ENCODE measurements at regions not wholly inside any gene's neighbourhood (a gene's known extent, or its start where the extent isn't known, plus 50 kb on each side); places are given as distances from the start of the nearest gene placed in this dataset.
A peak's percentile ranks its signal among the peaks of the same experiment; 100 is the strongest.

DNA sequence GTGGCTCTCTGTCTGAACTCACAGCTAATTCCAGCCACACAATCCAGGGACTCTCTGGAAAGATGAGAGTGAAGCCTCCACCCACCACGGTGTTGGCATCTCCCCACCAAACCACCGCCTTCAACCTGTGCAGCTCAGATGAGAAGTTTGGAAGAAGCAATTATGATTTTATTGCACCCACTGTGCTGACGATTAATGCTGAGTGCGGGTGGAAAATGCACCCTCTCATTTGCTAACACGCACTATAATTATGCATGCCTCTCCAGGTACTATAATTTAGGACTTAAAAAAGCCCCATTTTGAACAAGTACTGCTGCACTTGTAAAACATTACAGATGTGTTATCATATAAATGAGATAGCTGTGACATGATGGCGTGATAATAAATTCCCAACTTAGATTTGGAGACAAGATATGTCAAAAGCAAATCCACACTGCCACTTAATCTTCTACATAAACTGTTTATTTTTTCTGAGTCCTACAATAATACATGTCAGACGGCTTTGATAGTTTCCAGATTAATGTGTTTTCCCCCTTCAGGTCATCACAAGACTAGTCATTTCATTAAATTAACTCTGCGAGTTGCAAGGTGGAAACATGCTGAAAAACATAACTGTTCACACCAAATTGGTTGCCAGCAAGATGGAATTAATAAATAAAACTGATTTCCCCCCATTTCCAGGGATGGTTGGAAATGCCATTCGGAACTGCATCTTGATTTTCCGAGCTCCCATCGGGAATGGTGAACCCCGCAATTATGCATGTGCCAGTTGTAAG lies 466.5 kb upstream of the MAF start:
- DNase-seq, result peak in 1 of 2 experiments; percentile 12

DNA sequence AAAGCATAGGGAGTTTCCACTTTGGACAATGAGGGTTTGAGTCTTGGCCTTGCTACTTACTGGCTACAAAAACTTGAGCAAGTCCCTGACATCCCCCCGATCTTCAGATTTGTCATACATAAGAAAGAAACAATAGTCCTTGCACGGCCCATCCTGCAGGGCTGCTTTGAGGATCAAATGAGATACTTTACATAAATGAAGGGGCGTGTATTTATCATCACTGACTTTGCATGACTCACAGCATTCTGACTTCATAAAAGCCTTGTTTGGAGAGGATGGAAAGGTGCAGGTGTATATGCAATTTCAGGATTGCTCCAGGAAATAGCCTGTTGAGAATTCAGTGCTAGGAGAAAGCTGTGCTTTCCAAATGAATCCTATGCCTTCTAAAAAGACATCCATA lies 465.0 kb upstream of the MAF start:
- peak in 1 of 2 experiments; percentile 14 for DNase-seq

DNA sequence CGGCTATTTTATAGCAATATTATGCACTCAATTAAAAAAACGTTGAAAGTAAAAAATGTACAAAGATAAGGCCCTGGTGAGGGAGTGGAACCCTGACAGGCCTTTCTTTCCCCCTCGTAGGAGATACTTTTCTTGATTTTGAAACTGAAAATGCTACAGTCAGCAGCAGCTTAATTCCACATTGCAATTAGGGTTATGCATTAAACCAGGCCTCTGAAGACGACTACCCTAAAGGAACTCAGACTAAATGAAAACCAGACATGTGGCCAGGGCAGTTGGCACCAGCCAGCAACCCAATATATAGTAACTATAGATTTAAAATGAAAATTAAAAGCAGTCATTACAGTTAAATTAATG lies 463.2 kb upstream of the MAF start:
- no peak for DNase-seq

DNA sequence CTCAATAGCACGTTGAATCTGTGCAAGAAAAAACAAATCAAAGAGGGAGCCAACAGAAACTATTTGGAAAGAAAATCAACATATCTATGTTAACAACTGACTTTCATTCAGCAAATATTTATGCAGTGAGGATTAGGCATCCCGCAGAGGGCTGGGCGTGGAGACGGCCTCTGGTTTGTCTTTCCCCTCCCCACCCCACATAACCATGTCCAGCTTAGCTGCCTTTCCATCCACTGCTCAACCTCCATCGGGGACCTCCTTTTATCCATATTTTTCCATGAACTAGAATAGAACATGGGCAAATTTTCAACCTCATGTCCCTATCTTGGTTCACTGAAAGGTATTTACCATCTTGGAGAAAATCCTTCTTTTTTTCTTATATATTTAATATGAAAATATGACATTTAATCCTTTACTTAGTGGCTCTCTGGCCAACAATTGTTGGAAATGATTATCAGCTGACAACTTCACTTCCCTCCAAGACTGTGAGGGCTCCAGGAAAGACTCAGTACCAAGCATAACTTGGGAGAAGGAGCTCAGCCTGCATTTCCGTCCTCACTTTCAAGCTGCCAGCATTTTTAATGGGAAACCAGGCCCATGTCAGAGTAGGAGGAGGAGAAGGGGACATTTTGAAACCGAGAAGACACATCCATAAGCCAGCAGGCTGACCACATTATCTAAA lies 462.6 kb upstream of the MAF start:
- DNase-seq, result no peak

DNA sequence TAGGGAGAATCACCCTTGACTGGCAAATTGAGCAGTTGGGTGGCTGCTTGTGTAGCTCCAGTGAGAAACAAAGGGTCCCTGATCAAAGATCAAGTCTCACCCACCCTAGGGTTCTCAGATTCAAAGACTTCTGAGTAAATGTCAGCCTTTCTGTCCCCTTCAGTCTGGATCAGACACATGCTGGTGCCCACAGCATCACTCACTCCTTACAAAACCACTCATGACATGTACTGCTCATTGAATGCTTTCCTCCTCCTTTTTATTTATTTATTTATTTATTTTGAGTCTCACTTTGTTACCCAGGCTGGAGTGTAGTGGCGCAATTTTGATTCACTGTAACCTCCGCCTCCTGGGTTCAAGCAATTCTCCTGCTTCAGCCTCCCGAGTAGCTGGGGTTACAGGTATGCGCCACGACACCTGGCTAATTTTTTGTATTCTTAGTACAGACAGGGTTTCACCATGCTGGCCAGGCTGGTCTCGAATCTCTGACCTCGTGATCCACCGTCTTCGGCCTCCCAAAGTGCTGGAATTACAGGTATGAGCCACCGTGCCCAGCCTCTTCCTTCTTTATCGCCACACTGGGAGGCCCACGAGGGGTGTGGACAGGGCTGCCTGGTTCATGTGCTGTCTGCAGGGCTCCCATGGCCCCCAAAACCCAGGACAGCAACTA lies 462.0 kb upstream of the MAF start:
- no peak for DNase-seq

DNA sequence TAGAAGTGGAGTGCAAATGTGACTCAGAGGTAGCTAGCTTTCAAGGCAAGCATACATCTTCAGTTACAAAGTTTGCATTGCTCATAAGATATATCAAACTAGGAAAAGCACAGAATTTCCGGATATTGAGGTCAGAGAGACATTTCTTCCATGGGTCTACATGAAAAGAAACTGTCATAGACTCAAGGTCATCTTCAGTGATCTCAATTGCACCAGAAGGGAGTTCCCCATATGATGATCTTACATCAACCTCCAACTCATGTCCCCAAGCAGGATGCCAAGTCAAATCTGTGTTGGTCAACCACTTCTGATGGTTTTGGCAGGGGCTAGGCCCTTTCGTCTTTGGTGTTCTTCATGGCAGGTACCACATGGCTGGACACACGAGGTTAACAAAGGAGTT lies 459.9 kb upstream of the MAF start:
- no peak for DNase-seq

DNA sequence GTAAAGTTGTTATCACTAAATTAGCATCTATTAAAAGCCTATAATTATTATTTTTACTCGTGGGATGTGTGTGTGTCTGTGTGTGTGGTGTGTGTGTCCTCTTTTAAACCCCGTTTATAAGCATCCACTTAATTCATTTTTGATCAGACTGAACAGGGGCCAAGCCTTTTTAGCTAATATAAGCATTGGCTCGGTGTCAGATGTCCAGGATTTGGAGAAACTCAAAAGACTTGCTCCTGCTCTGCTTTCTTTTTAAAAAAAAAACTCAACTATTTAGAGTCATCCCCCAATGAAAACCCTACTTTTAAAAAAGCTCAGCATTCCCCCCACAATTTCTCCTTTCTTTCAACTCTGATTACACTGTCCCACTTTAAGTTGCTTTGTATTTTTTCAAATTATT lies 459.3 kb upstream of the MAF start:
- no peak for DNase-seq

DNA sequence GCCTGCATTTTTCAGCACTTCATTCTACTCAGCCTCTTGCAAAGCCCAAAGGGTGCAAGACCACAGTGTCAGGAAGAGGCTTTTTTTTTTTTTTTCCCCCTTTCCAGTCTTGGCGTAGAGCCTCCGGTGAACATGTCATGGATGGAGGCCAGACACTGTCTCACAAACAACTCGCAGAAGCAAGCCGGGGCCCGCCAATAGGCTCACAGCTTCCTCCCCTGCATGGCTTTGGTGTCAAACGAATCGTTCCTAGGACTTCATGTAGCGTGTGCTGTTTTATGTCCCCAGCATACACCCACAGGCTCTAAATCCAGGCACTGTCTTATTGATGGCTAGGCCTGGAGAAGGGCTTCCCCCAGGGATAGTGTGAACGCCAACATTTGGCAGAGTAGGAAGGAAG lies 457.7 kb upstream of the MAF start:
- no peak for DNase-seq

DNA sequence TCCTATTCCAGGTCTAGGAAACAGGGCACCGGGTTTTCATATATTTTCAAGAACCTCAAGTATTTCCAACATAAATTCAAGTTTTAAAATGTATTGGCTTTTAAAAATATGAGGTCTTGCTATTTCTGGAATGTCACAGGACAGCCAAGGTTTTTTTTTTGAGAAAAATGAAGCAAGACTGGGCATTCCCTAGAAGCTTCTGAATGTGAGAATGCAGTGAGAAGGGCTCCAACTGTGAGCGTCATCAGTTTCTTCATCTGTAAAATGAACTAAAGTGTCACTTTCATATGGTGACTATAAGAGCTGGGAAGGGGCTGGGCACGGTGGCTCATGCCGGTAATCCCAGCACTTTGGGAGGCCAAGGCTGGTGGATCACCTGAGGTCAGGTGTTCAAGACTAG lies 455.8 kb upstream of the MAF start:
- no peak for DNase-seq

DNA sequence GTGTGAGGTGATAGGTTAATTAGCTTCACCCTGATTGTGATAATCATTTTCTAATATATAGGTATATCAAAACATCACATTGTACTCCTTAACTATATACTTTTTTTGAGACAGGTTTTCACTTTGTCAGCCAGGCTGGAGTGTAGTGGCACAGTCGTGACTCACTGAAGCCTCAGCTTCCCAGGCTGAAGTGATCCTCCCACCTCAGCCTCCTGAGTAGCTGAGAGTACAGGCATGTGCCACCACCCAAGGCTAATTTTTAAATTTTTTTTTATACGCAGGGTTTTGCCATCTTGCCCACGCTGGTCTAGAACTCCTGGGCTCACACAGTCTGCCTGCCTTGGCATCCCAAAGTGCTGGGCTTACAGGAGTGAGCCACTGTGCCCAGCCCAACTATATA lies 455.3 kb upstream of the MAF start:
- no peak for DNase-seq

DNA sequence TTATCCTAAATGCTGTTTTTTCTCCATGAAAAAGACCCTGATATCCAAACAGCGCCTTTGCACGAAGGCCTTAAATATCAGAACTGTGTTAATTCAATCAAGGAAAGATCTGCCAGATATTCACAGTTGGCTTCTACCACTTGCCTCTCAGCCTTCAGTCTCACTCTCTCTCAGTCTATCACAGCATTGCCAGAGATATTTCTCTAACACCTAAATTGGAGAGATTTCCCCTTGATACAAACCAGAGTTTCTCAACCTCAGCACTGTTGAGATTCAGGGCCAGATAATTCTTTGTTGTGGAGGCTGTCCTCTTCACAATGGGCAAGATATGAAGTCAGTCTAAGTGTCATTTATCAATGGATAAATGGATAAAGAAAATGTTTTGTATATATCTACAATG lies 454.1 kb upstream of the MAF start:
- DNase-seq, result no peak

DNA sequence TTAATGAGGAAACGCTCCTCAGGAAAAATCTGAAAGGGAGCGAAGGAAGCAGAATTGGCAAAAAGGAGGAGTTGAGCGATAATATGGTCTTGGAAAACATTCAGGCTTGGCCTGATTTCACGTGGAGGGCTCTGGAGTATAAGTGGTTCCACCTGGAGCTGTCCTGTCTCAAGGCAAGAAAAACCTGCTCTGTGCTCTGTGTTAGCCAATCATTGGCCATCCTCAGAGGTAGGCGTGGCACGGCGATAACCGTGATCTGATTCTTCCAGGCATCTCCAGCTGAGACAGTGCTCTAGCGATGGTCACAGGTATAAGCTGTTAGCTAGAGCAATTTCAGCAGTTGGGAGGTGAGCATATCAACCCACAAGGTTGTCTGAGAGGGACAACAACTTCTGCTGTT lies 450.5 kb upstream of the MAF start:
- no peak for DNase-seq

DNA sequence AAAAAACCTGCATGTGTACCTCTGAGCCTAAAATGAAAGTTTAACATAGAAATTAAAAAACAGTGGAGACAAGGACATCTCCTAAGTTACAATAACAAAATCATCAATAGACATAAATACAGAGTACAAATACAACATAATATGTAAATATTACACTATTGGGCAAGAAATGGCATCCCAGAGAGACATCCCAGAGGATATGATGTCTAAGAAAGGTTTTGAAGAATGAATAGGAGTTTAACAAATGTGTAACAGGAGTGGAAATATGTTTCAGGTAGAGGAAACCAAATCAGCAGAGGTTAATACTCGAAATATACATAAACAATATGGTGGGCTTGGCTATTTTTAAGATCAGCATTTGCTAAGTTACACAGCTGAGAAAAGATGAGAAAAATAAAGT lies 447.7 kb upstream of the MAF start:
- no peak for DNase-seq

DNA sequence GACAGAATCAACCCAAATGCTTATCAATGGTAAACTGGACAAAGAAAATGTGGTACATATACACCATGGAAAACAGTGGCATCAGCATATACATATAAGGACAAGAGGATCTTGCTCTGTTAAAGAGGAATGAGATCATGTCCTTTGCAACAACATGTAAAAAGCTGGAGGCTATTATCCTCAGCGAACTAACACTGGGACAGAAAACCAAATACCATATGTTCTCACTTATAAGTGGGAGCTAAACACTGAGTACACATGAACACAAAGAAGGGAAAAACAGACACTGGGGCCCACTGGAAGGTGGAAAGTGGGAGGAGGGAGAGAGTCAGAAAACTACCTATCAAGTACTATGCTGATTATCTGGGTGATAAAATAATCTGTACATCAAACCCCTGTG lies 447.3 kb upstream of the MAF start:
- no peak for DNase-seq

DNA sequence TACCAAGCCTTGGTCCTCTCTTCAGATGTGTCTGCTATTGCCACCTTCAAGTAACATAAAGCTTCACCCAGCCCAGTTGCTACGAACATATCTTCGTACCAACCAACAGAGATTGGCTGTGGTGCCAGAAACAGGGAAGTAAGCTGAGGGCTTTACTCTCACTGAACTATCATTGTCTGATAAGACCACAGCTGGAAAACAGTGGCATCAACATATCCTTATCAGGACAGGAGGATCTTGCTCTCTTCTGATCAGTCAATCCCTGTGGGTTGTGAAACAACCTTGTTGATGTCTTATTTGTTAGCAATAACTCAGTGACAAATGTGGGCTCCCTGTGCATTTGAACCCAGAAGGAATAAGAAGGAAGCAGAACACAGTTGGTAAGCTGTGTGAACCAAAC lies 446.3 kb upstream of the MAF start:
- DNase-seq, result no peak

DNA sequence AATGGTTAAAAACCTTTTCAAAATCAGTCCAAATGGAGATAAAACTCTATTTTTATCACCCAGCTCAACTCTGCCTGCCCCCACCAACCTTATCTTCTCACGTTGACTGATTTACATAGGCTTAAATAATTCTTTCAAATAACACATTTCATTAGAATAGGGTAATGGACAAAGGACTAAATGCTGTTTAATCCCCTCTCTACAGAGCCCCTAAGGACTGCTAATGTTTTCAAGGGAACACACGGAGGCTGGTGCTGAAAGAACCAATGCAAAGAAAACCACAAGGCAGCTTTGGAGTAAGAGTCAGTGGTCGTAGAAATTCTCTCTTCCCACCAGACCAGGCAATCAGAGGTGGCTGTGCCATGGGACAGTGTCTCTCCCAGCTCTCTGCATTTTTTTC lies 445.7 kb upstream of the MAF start:
- no peak for DNase-seq

DNA sequence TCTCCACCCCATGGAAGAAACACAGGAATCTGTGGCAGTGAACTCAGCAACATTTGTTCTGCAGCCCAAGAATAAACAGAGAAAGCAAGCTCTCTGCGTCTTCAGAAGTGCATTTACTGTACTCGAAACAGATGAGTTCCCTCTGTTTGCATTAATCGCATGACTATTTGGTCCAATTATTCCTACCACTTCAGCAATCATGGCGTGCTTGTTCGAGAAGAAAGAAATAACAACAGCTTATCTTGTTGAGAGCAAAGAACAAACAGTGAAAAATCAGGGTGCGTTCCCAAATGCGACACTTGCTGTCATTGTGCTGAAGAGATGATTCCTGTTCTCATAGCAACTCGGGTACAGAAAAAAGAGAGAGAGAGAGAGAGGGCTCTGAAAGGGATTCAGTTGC lies 445.3 kb upstream of the MAF start:
- DNase-seq, result no peak

DNA sequence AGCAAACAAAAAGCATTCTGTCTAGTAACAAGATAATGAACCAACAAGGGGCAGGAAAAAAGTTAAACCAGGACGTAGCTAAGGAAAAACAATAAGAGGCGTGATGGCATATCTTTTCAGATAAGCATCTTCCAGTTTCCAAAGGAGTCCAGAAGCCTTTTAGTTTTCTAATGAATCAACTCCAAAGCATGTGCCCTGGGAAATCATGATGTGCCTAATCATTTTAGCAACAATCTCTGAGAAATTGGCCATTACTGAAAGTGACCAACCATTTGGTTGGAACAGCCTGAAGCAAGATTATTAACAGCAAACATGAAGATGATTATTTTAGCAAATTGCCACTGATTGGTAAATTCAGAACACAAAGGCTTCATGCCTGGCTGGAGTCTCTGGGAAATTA lies 440.9 kb upstream of the MAF start:
- DNase-seq, result no peak

DNA sequence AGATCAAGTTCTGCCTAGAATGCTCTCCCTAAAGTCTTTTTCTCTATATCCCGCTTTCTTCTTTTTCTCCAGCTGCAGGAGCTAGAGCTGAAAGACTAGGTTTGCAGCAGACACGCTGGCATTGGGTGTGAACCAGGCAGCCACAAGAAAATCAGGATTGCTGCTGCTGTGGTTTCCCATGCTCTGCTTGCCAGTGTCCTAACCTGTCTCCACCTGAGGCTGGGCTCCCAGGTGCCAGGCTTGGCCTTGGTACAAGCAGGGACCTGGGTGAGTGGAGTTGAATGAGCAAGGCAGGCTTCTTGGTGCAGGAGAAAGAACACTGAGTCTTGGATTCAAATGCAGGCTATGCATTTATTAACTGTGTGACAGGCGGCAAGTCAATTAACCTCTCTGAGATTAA lies 440.3 kb upstream of the MAF start:
- DNase-seq, result no peak

DNA sequence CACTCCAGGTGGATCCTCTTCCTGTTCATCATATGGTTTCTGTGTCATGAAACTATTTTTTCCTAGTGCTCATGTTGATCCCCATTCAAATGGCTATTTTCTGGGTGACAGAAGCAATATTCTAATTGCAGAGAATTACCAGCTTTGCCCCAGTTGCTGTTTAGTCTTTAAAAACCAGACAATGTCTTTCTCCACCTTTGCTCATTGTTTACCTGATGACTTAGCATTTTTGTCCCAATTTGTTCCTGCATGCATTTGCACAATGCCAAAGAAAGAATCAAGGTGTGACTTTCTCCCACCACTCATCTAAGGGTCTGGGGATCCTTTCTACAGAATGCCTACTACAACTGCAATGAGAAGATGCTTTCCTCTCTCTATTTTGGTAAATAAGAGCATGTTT lies 439.9 kb upstream of the MAF start:
- no peak for DNase-seq

DNA sequence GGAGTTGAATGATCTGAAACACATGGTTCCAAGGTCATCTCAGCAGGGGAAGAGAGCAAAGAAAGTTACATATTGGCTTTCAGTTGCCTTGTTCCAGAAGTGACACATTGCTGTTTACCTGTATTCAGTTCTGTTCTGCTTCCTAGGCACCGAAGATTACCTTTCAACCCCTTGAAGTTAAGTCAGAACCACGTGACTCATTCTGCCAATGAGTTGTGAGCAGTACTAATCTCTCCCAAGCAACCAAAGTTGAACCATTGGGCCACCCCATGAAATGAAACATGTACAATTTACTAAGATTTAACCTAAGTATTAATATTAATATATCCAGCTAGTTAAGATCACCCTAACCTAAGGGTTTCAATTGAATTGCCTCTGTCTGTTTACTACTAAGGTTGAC lies 439.2 kb upstream of the MAF start:
- DNase-seq, result no peak

DNA sequence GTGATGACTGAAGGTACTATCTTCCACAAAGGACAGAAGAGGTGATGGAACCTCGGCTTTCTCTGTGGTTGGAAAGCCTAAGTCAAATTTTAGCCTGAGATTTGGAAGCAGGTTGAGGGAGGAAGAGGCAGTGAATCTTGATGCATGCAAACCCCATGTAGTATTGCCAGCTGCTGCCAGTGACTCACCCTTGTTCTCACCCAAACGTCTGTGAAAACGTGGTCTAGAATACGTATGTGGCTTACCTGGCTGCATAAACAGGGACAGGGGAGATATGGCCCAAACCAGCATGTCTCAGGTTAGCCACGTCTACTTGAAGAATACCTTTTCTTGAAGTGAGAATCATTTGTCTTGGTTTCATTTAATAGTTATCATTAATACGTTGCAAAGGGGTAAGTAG lies 438.0 kb upstream of the MAF start:
- DNase-seq, result no peak

DNA sequence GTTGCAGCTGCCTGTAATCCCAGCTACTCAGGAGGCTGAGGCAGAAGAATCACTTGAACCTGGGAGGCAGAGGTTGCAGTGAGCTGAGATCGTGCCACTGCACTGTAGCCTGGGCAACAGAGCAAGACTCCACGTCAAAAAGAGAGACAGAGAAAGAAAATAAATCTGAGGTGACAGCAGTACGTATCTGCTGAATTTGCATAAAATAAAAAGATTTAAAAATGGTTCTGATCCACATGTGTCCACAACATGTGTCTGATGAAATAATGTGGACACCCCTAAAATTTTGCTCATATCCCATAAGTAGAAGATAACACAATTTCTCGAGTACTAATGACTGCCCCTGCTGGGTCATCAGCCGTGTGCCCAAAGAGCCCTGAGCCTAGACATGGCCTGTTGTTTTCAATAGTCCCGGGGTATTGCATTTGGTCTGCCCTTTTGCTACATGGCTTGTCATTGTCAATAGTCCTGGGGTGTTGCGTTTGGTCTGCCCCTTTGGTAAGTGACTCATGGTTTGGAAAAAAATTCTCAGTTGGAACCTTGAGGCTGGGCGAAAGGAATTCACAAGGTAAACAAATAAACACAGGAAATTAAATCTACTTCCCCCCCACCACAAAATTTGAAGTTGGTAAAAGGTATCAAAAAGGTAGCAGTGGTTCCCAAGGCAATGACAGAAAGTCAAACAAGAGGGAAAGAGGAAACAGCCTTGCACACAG lies 434.6 kb upstream of the MAF start:
- no peak for DNase-seq

DNA sequence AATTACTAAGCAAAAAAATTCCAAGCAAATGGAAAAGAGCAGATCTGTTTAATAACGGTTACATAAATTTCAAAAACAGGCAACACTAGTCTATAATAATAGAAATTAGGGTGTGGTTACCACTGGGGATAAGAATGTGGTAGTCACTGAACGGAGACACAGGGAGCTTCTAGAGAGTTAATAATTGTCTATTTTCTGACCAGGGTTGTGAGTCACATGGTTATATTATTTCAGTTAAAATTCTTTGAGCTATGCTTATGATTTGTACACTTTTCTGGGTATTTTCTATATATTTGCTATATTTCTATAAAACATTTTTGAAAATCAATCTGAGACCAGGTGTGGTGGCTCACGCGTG lies 433.9 kb upstream of the MAF start:
- DNase-seq, result no peak

Data from NCI-H2081 (cell line).